ENCODE measurements at regions not wholly inside any gene's neighbourhood (a gene's known extent, or its start where the extent isn't known, plus 50 kb on each side); places are given as distances from the start of the nearest gene placed in this dataset.
A peak's percentile ranks its signal among the peaks of the same experiment; 100 is the strongest.

GRCh38 chr5:52712354-52712753 is 75.4 kb upstream of the ITGA1 start:
- no peak for TF ChIP-seq CTCF (IDR thresholded peaks at IDR 0.05)
- Histone ChIP-seq H3K4me1 (ENCODE audit: control insufficient read depth in 1 of 2, insufficient read depth in 1 of 2, low read depth in 1 of 2, low read length in 1 of 2) (no peaks in the 10 kb centered on the region), H3K9me3 (no peaks in the 10 kb centered on the region), H3K36me3 (no peaks in the 10 kb centered on the region), H3K27ac (no peak overlapping the region), H3K4me3 (ENCODE audit: low read depth in 1 of 2, low read length in 1 of 2) (no peak overlapping the region), H3K27me3 (no peaks in the 10 kb centered on the region)

GRCh38 chr5:52725065-52725746 is 62.5 kb upstream of the ITGA1 start:
- H3K27ac ChIP-seq, result peak overlapping the region; percentile 22
- no peak for TF ChIP-seq CTCF (IDR thresholded peaks at IDR 0.05)
- H3K27me3 ChIP-seq, result no peaks in the 10 kb centered on the region
- no peaks in the 10 kb centered on the region for H3K9me3 ChIP-seq
- H3K36me3 ChIP-seq, result no peaks in the 10 kb centered on the region
- no peak overlapping the region for H3K4me3 ChIP-seq (ENCODE audit: low read depth in 1 of 2, low read length in 1 of 2)
- H3K4me1 ChIP-seq (ENCODE audit: control insufficient read depth in 1 of 2, insufficient read depth in 1 of 2, low read depth in 1 of 2, low read length in 1 of 2), result peaks cover 13 to 24% of the 10 kb centered on the region in 2 experiments

- Histone ChIP-seq H3K9me3 (no peaks in the 10 kb centered on the region), H3K27me3 (no peaks in the 10 kb centered on the region), H3K4me1 (ENCODE audit: control insufficient read depth in 1 of 2, insufficient read depth in 1 of 2, low read depth in 1 of 2, low read length in 1 of 2) (peaks cover 13 to 24% of the 10 kb centered on the region in 2 experiments), H3K4me3 (ENCODE audit: low read depth in 1 of 2, low read length in 1 of 2) (no peak overlapping the region), H3K36me3 (no peaks in the 10 kb centered on the region), H3K27ac (peak overlapping the region; percentile 22)
- no peak for TF ChIP-seq CTCF (IDR thresholded peaks at IDR 0.05)
Observed at GRCh38 chr5:52725808-52726207, 61.9 kb upstream of the ITGA1 start.

GRCh38 chr5:52727020-52727419 is 60.7 kb upstream of the ITGA1 start:
- Histone ChIP-seq H3K36me3 (no peaks in the 10 kb centered on the region), H3K9me3 (no peaks in the 10 kb centered on the region), H3K27ac (no peak overlapping the region), H3K27me3 (no peaks in the 10 kb centered on the region), H3K4me3 (ENCODE audit: low read depth in 1 of 2, low read length in 1 of 2) (no peak overlapping the region), H3K4me1 (ENCODE audit: control insufficient read depth in 1 of 2, insufficient read depth in 1 of 2, low read depth in 1 of 2, low read length in 1 of 2) (peaks cover 13 to 24% of the 10 kb centered on the region in 2 experiments)
- no peak for TF ChIP-seq CTCF (IDR thresholded peaks at IDR 0.05)

GRCh38 chr5:52727576-52727975 is 60.1 kb upstream of the ITGA1 start:
- no peaks in the 10 kb centered on the region for H3K36me3 ChIP-seq
- no peak for TF ChIP-seq CTCF (IDR thresholded peaks at IDR 0.05)
- H3K9me3 ChIP-seq, result no peaks in the 10 kb centered on the region
- no peaks in the 10 kb centered on the region for H3K27me3 ChIP-seq
- H3K4me3 ChIP-seq (ENCODE audit: low read depth in 1 of 2, low read length in 1 of 2), result no peak overlapping the region
- H3K4me1 ChIP-seq (ENCODE audit: control insufficient read depth in 1 of 2, insufficient read depth in 1 of 2, low read depth in 1 of 2, low read length in 1 of 2), result peaks cover 13 to 24% of the 10 kb centered on the region in 2 experiments
- no peak overlapping the region for H3K27ac ChIP-seq
